H1 (cell line): ENCODE measurements at regions not wholly inside any gene's neighbourhood (a gene's known extent, or its start where the extent isn't known, plus 50 kb on each side); places are given as distances from the start of the nearest gene placed in this dataset.

Source experiments
- CTCF ChIA-PET: fragments of 300-600 bp; sonication (Branson Sonifier 250); formaldehyde crosslinking; loops from one replicate; lab custom pipeline; 2021; ENCODE audit not compliant: partially characterized antibody; lab: Charles Lee
- POLR2A ChIA-PET: fragments of 300-600 bp; sonication (Branson Sonifier 250); formaldehyde crosslinking; loops from one replicate; lab custom pipeline; 2021; ENCODE audit warnings: inconsistent platforms; ENCODE audit not compliant: partially characterized antibody; lab: Charles Lee
- DNase-seq, 2 experiments: peaks; one replicate each; pipeline versions ENCODE4 v3.0.0 to v3.0.0-alpha.2; 2010 to 2022; ENCODE audit warnings: low spot score in 2 of 2, low read depth in 1 of 2, mixed read lengths in 1 of 2
- FAIRE-seq: peaks from 2 replicates; lab custom pipeline; 2011; peaks lifted over from hg19 to GRCh38; lab: Jason Lieb, UNC
- H2AFZ ChIP-seq: 2 replicates; pipeline ENCODE4 v1.8.1; 2012; ENCODE audit warnings: low read length, inconsistent platforms
- H2AK5ac ChIP-seq: 2 replicates; pipeline ENCODE4 v1.6.1; 2013; ENCODE audit warnings: low read depth, low read length
- H2BK120ac ChIP-seq: replicated peaks from 2 replicates; pipeline ENCODE3; 2013; ENCODE audit warnings: low read depth, low read length, inconsistent platforms
- H2BK12ac ChIP-seq: 2 replicates; pipeline ENCODE4 v1.6.1; 2013; ENCODE audit warnings: low read depth, low read length
- H2BK15ac ChIP-seq: 2 replicates; pipeline ENCODE4 v1.6.1; 2013; ENCODE audit warnings: low read length
- H2BK20ac ChIP-seq: 2 replicates; pipeline ENCODE4 v1.6.1; 2013; ENCODE audit warnings: low read length
- H2BK5ac ChIP-seq: 2 replicates; pipeline ENCODE4 v1.6.1; 2013; ENCODE audit warnings: low read depth, low read length
- H3K14ac ChIP-seq: 2 replicates; pipeline ENCODE4 v1.6.1; 2013; ENCODE audit warnings: inconsistent platforms; ENCODE audit not compliant: insufficient read length
- H3K18ac ChIP-seq: 2 replicates; pipeline ENCODE4 v1.6.1; 2013; ENCODE audit warnings: low read length; ENCODE audit errors: extremely low read depth
- H3K23ac ChIP-seq: 2 replicates; pipeline ENCODE4 v1.6.1; 2013; ENCODE audit warnings: inconsistent platforms; ENCODE audit not compliant: insufficient read length
- H3K23me2 ChIP-seq: 2 replicates; pipeline ENCODE4 v1.6.1; 2013; ENCODE audit warnings: low read depth, low read length
- H3K27ac ChIP-seq: 2 replicates; pipeline ENCODE4 v1.6.1; 2011; ENCODE audit warnings: low read depth, low read length, inconsistent platforms
- H3K27me3 ChIP-seq, 4 experiments: replicated peaks in 1 of 4; 1 replicate in 1 of 4; 2 replicates in 3 of 4; pipeline versions ENCODE4 v1.6.1 to v1.8.1; 2011 to 2013; ENCODE audit warnings: low read length in 3 of 4, mild to moderate bottlenecking in 3 of 4, inconsistent platforms in 2 of 4, mixed read lengths in 2 of 4, moderate library complexity in 1 of 4; ENCODE audit not compliant: control insufficient read depth in 3 of 4, insufficient read depth in 3 of 4; ENCODE audit errors: extremely low read depth in 1 of 4
- H3K36me3 ChIP-seq, 4 experiments: 2 replicates each; pipeline versions ENCODE4 v1.6.1 to v1.8.1; 2011 to 2013; ENCODE audit warnings: mild to moderate bottlenecking in 4 of 4, low read length in 3 of 4, moderate library complexity in 2 of 4, control low read depth in 1 of 4, inconsistent platforms in 1 of 4; ENCODE audit not compliant: insufficient read depth in 4 of 4, control insufficient read depth in 2 of 4
- H3K4ac ChIP-seq: replicated peaks from 2 replicates; pipeline ENCODE3; 2013; ENCODE audit warnings: low read length, low read depth, mixed read lengths, inconsistent platforms; ENCODE audit not compliant: insufficient read length
- H3K4me1 ChIP-seq, 4 experiments: replicated peaks in 1 of 4; 1 replicate in 1 of 4; 2 replicates in 3 of 4; pipeline versions ENCODE4 v1.6.1 to v1.8.1; 2011 to 2013; ENCODE audit warnings: low read length in 3 of 4, inconsistent platforms in 2 of 4, mixed read lengths in 1 of 4; ENCODE audit not compliant: insufficient read depth in 4 of 4, control insufficient read depth in 3 of 4
- H3K4me2 ChIP-seq, 2 experiments: 2 replicates each; pipeline versions ENCODE4 v1.6.1 to v1.8.1; 2011 to 2013; ENCODE audit warnings: low read depth in 2 of 2, low read length in 2 of 2, control low read depth in 1 of 2, inconsistent platforms in 1 of 2, mild to moderate bottlenecking in 1 of 2; ENCODE audit not compliant: insufficient read depth in 1 of 2
- H3K4me3 ChIP-seq, 4 experiments: fragments of 200-600, 300-600 bp in 1 of 4; sonication (generic), shearing (Covaris generic), sonication (Bioruptor Twin) in 1 of 4; 2 replicates each; pipeline versions ENCODE4 v1.5.1 to v1.8.1; 2011 to 2016; ENCODE audit warnings: low read length in 4 of 4, low read depth in 3 of 4, control low read depth in 2 of 4, inconsistent platforms in 2 of 4, mild to moderate bottlenecking in 2 of 4, mixed read lengths in 1 of 4, moderate library complexity in 1 of 4; ENCODE audit not compliant: insufficient read depth in 2 of 4; ENCODE audit errors: extremely low read depth in 1 of 4
- H3K56ac ChIP-seq: replicated peaks from 2 replicates; pipeline ENCODE3; 2013; ENCODE audit warnings: low read depth, mild to moderate bottlenecking, mixed read lengths, low read length, inconsistent platforms; ENCODE audit not compliant: insufficient read length
- H3K79me1 ChIP-seq: 2 replicates; pipeline ENCODE4 v1.6.1; 2013; ENCODE audit warnings: low read depth, low read length, control low read depth
- H3K79me2 ChIP-seq, 2 experiments: 2 replicates each; pipeline versions ENCODE4 v1.6.1 to v1.8.1; 2012 to 2013; ENCODE audit warnings: low read length in 2 of 2, mild to moderate bottlenecking in 2 of 2, inconsistent platforms in 1 of 2; ENCODE audit not compliant: insufficient read depth in 2 of 2, control insufficient read depth in 1 of 2
- H3K9ac ChIP-seq, 4 experiments: replicated peaks in 1 of 4; 1 replicate in 1 of 4; 2 replicates in 3 of 4; pipeline versions ENCODE4 v1.6.1 to v1.8.1; 2011 to 2013; ENCODE audit warnings: low read depth in 3 of 4, low read length in 3 of 4, control low read depth in 2 of 4, mild to moderate bottlenecking in 2 of 4, moderate library complexity in 2 of 4, inconsistent platforms in 1 of 4; ENCODE audit errors: extremely low read depth in 1 of 4
- H3K9me3 ChIP-seq, 2 experiments: 2 replicates each; pipeline versions ENCODE4 v1.6.1 to v1.8.1; 2012 to 2013; ENCODE audit warnings: mild to moderate bottlenecking in 2 of 2, moderate library complexity in 2 of 2, control low read depth in 1 of 2, inconsistent platforms in 1 of 2, low read depth in 1 of 2, low read length in 1 of 2, mixed read lengths in 1 of 2; ENCODE audit not compliant: insufficient read depth in 2 of 2
- H4K20me1 ChIP-seq, 2 experiments: replicated peaks in 1 of 2; 2 replicates each; pipeline versions ENCODE3 to v1.8.1; 2011 to 2013; ENCODE audit warnings: inconsistent platforms in 2 of 2, low read length in 2 of 2, mild to moderate bottlenecking in 1 of 2; ENCODE audit not compliant: insufficient read depth in 2 of 2, control insufficient read depth in 1 of 2
- H4K5ac ChIP-seq: 2 replicates; pipeline ENCODE4 v1.6.1; 2013; ENCODE audit warnings: low read length, low read depth, mixed read lengths, inconsistent platforms; ENCODE audit not compliant: insufficient read length
- H4K8ac ChIP-seq: 2 replicates; pipeline ENCODE4 v1.8.0; 2013; ENCODE audit warnings: mild to moderate bottlenecking, moderate library complexity, low read length, inconsistent platforms; ENCODE audit not compliant: insufficient read depth; ENCODE audit errors: extremely low read depth
- H4K91ac ChIP-seq: replicated peaks from 2 replicates; pipeline ENCODE3; 2013; ENCODE audit warnings: low read length, mixed read lengths, inconsistent platforms; ENCODE audit not compliant: insufficient read length
- ATF2 ChIP-seq: IDR thresholded peaks from 2 replicates; pipeline ENCODE4 v1.6.1; 2012; ENCODE audit warnings: low read length, inconsistent platforms
- CTBP2 ChIP-seq: IDR thresholded peaks from 2 replicates; pipeline ENCODE4 v1.7.0; 2011; ENCODE audit warnings: borderline replicate concordance, mild to moderate bottlenecking, moderate library complexity, mixed read lengths, low read length; ENCODE audit not compliant: insufficient read depth, insufficient read length
- GABPA ChIP-seq: IDR thresholded peaks from 2 replicates; pipeline ENCODE4 v1.6.1; 2011; ENCODE audit warnings: mild to moderate bottlenecking, low read length, moderate library complexity, borderline replicate concordance; ENCODE audit not compliant: insufficient read depth
- HDAC2 ChIP-seq, 2 experiments: fragments of 300-600 bp in 1 of 2; sonication (generic) in 1 of 2; IDR thresholded peaks; 2 replicates each; pipeline ENCODE4 v1.6.1; 2011 to 2012; ENCODE audit warnings: low read depth in 2 of 2, low read length in 2 of 2, mild to moderate bottlenecking in 2 of 2, moderate library complexity in 2 of 2, borderline replicate concordance in 1 of 2, inconsistent platforms in 1 of 2
- KDM4A ChIP-seq: IDR thresholded peaks from one replicate; pipeline ENCODE4 v1.7.1; 2012; ENCODE audit warnings: low read depth, mild to moderate bottlenecking, moderate library complexity, low read length, inconsistent platforms; ENCODE audit not compliant: severe bottlenecking
- KDM5A ChIP-seq: fragments of 200-600 bp; IDR thresholded peaks from 2 replicates; pipeline ENCODE4 v1.7.1; 2012; ENCODE audit warnings: mild to moderate bottlenecking, low read length, inconsistent platforms, mixed read lengths
- MAFK ChIP-seq: IDR thresholded peaks from 2 replicates; pipeline ENCODE4 v1.6.1; 2012; ENCODE audit warnings: low read depth, mild to moderate bottlenecking, improper control_type of control experiment, low read length
- NANOG ChIP-seq: IDR thresholded peaks from 2 replicates; pipeline ENCODE4 v1.6.1; 2011; ENCODE audit warnings: low read length, low read depth, mild to moderate bottlenecking, inconsistent platforms; ENCODE audit not compliant: insufficient read depth, poor library complexity, severe bottlenecking
- RXRA ChIP-seq: IDR thresholded peaks from 2 replicates; pipeline ENCODE4 v1.6.1; 2011; ENCODE audit warnings: low read depth, mild to moderate bottlenecking, low read length, moderate library complexity; ENCODE audit not compliant: insufficient read depth
- SIN3A ChIP-seq, 2 experiments: IDR thresholded peaks in 1 of 2; conservative IDR thresholded peaks in 1 of 2; 2 replicates each; pipeline ENCODE4 v1.6.1; 2011 to 2012; ENCODE audit warnings: low read length in 2 of 2, improper control_type of control experiment in 1 of 2, low read depth in 1 of 2, mild to moderate bottlenecking in 1 of 2
- TAF1 ChIP-seq: IDR thresholded peaks from 2 replicates; pipeline ENCODE4 v1.6.1; 2011; ENCODE audit warnings: mild to moderate bottlenecking, low read depth, low read length
- TAF7 ChIP-seq: optimal IDR thresholded peaks from 2 replicates; pipeline ENCODE3; 2011; ENCODE audit warnings: low read depth, mild to moderate bottlenecking, inconsistent platforms, low read length, moderate library complexity, borderline replicate concordance
- WGBS, 2 experiments: shearing (Covaris generic) in 1 of 2; methylation state at CpG; one replicate each; pipeline versions ENCODE4 v1.1.6 to v1.1.7; 2013 to 2015; ENCODE audit warnings: low lambda C conversion rate in 2 of 2, mixed read lengths in 2 of 2, inconsistent platforms in 1 of 2, low coverage in 1 of 2, missing lambda C conversion rate in 1 of 2; ENCODE audit not compliant: insufficient replicate concordance in 2 of 2, insufficient coverage in 1 of 2, insufficient read length in 1 of 2; ENCODE audit errors: extremely low coverage in 1 of 2, missing lambda C conversion rate in 1 of 2; 5-methylcytosine and 5-hydroxymethylcytosine counted together

- WGBS, 2 experiments = 96% methylated on average over 1 of the region's 1 CpG; no CpG with 5 or more reads in 1 of the 2 experiments
- Histone ChIP-seq H3K23ac (no peak overlapping the region), H2BK15ac (no peak overlapping the region), H2BK5ac (no peak overlapping the region), H3K23me2 (no peaks in the 10 kb centered on the region), H3K27ac (no peak overlapping the region), H3K4me1 (no peaks in the 10 kb centered on the region), H2AFZ (no peak overlapping the region), H2BK120ac (no peak overlapping the region), H4K8ac (no peak overlapping the region), H3K56ac (no peak overlapping the region), H4K91ac (no peak overlapping the region), H3K9me3 (peaks cover 0 to 3% of the 10 kb centered on the region in 2 experiments; a peak in 2 of 4 replicates), H3K4me3 (no peak overlapping the region), H3K27me3 (no peaks in the 10 kb centered on the region), H3K79me2 (no peaks in the 10 kb centered on the region), H2AK5ac (no peak overlapping the region), H2BK20ac (no peak overlapping the region), H3K4me2 (no peak overlapping the region), H4K5ac (no peak overlapping the region), H3K9ac (no peak overlapping the region), H3K18ac (no peak overlapping the region), H3K14ac (no peak overlapping the region), H4K20me1 (no peaks in the 10 kb centered on the region), H3K36me3 (no peaks in the 10 kb centered on the region; a peak in 1 of 8 replicates), H3K79me1 (no peaks in the 10 kb centered on the region), H3K4ac (no peak overlapping the region), H2BK12ac (no peak overlapping the region)
- FAIRE-seq (no peak), DNase-seq (no peak)
- CTCF ChIA-PET = no interaction called here
- POLR2A ChIA-PET = no interaction called here
- TF ChIP-seq TAF7 = no peak
- TF ChIP-seq GABPA = no peak
- TF ChIP-seq KDM4A = no peak
- TF ChIP-seq KDM5A = no peak
- TF ChIP-seq TAF1 = no peak
- no peak for TF ChIP-seq MAFK
- TF ChIP-seq RXRA = no peak
- TF ChIP-seq CTBP2 = no peak
- TF ChIP-seq ATF2 = no peak
- no peak for TF ChIP-seq SIN3A (conservative IDR thresholded peaks at IDR 0.05 in 1 of 2, IDR thresholded peaks at IDR 0.05 in 1 of 2; ENCODE audit: low read depth in 1 of 2, low read length in 2 of 2)
- no peak for TF ChIP-seq NANOG
- TF ChIP-seq HDAC2 (IDR thresholded peaks at IDR 0.05; ENCODE audit: borderline replicate concordance in 1 of 2, low read depth in 2 of 2, low read length in 2 of 2) = no peak
Observed at GRCh38 chr3:77898621-77899020, 858.7 kb downstream of the ROBO2 start.
